Endothelial cell of umbilical vein (primary cell): ENCODE measurements at regions not wholly inside any gene's neighbourhood (a gene's known extent, or its start where the extent isn't known, plus 50 kb on each side); places are given as distances from the start of the nearest gene placed in this dataset.

Experiments
- BruUV-seq: library from RNA; stranded (reverse); fragments of 400-500 nt; replicated peaks from 2 replicates; lab custom pipeline; 2021; lab: Mats Ljungman, UMichigan
- CTCF ChIA-PET: fragments of 300-600, 350-600 bp; sonication (Branson Sonifier 250); formaldehyde crosslinking; loops from one replicate; lab custom pipeline; 2021; ENCODE audit warnings: antibody characterized with exemption, inconsistent platforms; lab: Charles Lee
- POLR2A ChIA-PET: fragments of 300-600, 350-600 bp; sonication (Branson Sonifier 250); formaldehyde crosslinking; loops from one replicate; lab custom pipeline; 2021; ENCODE audit warnings: antibody characterized with exemption, inconsistent platforms; lab: Charles Lee
- DNase-seq: peaks from one replicate; pipeline ENCODE4 v3.0.0-alpha.2; 2011; ENCODE audit warnings: low read depth, low spot score
- FAIRE-seq: peaks from 2 replicates; lab custom pipeline; 2011; peaks lifted over from hg19 to GRCh38; lab: Jason Lieb, UNC
- H2AFZ ChIP-seq: 2 replicates; pipeline ENCODE4 v1.6.0; 2012; ENCODE audit warnings: low read depth, low read length, control low read depth, inconsistent platforms
- H3K27ac ChIP-seq: 2 replicates; pipeline ENCODE4 v1.5.1; 2011; ENCODE audit warnings: low read depth, mild to moderate bottlenecking, control low read depth, low read length, moderate library complexity; ENCODE audit not compliant: insufficient read depth
- H3K27me3 ChIP-seq, 2 experiments: 2 replicates each; pipeline versions ENCODE4 v1.6.0 to v1.6.1; 2011; ENCODE audit warnings: low read length in 2 of 2, mixed read lengths in 1 of 2; ENCODE audit not compliant: control insufficient read depth in 2 of 2, insufficient read depth in 2 of 2
- H3K36me3 ChIP-seq, 2 experiments: 2 replicates in 1 of 2; 3 replicates in 1 of 2; pipeline ENCODE4 v1.5.1; 2011; ENCODE audit warnings: low read length in 2 of 2, mild to moderate bottlenecking in 1 of 2, moderate library complexity in 1 of 2; ENCODE audit not compliant: control insufficient read depth in 2 of 2, insufficient read depth in 2 of 2; ENCODE audit errors: extremely low read depth in 1 of 2
- H3K4me1 ChIP-seq: 3 replicates; pipeline ENCODE4 v1.5.1; 2011; ENCODE audit warnings: mild to moderate bottlenecking, low read length; ENCODE audit not compliant: control insufficient read depth, insufficient read depth; ENCODE audit errors: extremely low read depth
- H3K4me2 ChIP-seq: 2 replicates; pipeline ENCODE4 v1.6.1; 2011; ENCODE audit warnings: low read length, control low read depth, mixed read lengths; ENCODE audit not compliant: insufficient read depth
- H3K4me3 ChIP-seq, 3 experiments: fragments of 200-600 bp in 1 of 3; sonication (generic), shearing (Covaris generic) in 1 of 3; replicated peaks in 1 of 3; 2 replicates each; pipeline ENCODE4 v1.5.1; 2011 to 2016; ENCODE audit warnings: control low read depth in 3 of 3, low read length in 3 of 3, mild to moderate bottlenecking in 2 of 3, inconsistent platforms in 1 of 3, low read depth in 1 of 3, moderate library complexity in 1 of 3; ENCODE audit not compliant: insufficient read depth in 1 of 3
- H3K79me2 ChIP-seq: 2 replicates; pipeline ENCODE4 v1.6.0; 2012; ENCODE audit warnings: low read length, inconsistent platforms; ENCODE audit not compliant: control insufficient read depth, insufficient read depth
- H3K9ac ChIP-seq: replicated peaks from 2 replicates; pipeline ENCODE3; 2011; ENCODE audit warnings: low read length, control low read depth; ENCODE audit not compliant: insufficient read depth; ENCODE audit errors: extremely low read depth
- H3K9me1 ChIP-seq: replicated peaks from 3 replicates; pipeline ENCODE4 v1.6.0; 2011; ENCODE audit warnings: mild to moderate bottlenecking, low read length; ENCODE audit not compliant: control insufficient read depth, insufficient read depth; ENCODE audit errors: extremely low read depth
- H3K9me3 ChIP-seq: replicated peaks from 2 replicates; pipeline ENCODE4 v1.5.1; 2012; ENCODE audit warnings: low read length, inconsistent platforms; ENCODE audit not compliant: control insufficient read depth, insufficient read depth
- H4K20me1 ChIP-seq: replicated peaks from 2 replicates; pipeline ENCODE3; 2011; ENCODE audit warnings: mild to moderate bottlenecking, low read length; ENCODE audit not compliant: control insufficient read depth, insufficient read depth; ENCODE audit errors: extremely low read depth
- FOS ChIP-seq: IDR thresholded peaks from 2 replicates; pipeline ENCODE4 v1.6.1; 2011; ENCODE audit warnings: mild to moderate bottlenecking, low read length, moderate library complexity, borderline replicate concordance; ENCODE audit not compliant: insufficient read depth
- GATA2 ChIP-seq: IDR thresholded peaks from 2 replicates; pipeline ENCODE4 v1.7.0; 2011; ENCODE audit warnings: low read depth, mild to moderate bottlenecking, moderate library complexity, mixed read lengths, low read length; ENCODE audit not compliant: insufficient read length, insufficient read depth
- JUN ChIP-seq: IDR thresholded peaks from 2 replicates; pipeline ENCODE4 v1.6.1; 2011; ENCODE audit warnings: borderline replicate concordance, low read depth; ENCODE audit not compliant: insufficient read length, insufficient read depth
- MAX ChIP-seq: IDR thresholded peaks from 2 replicates; pipeline ENCODE4 v1.6.1; 2011; ENCODE audit not compliant: insufficient read depth, insufficient read length
- POLR2A ChIP-seq: IDR thresholded peaks from 2 replicates; pipeline ENCODE4 v1.6.1; 2012; ENCODE audit warnings: low read depth, mild to moderate bottlenecking, control low read depth, low read length
- POLR2AphosphoS5 ChIP-seq: IDR thresholded peaks from 2 replicates; pipeline ENCODE4 v1.6.1; 2012; ENCODE audit warnings: low read depth, mild to moderate bottlenecking, control low read depth, low read length, moderate library complexity; ENCODE audit not compliant: insufficient read depth
- dilution Hi-C: fragments of 300-500 bp; cut with MboI; formaldehyde crosslinking; loops from one replicate; pipeline ENCODE4 v1.15.0; 2019; ENCODE audit warnings: low sequenced_read_pairs; ENCODE audit not compliant: extremely low pct_ligation_motif_present
- intact Hi-C: fragments of 100-400 bp; cut with micrococcal nuclease; formaldehyde crosslinking; loops from one replicate; pipeline ENCODE4 v1.10.0; 2022

- no peak overlapping the region for H3K4me2 ChIP-seq
- TF ChIP-seq MAX (no peak), FOS (no peak), POLR2AphosphoS5 (no peak), POLR2A (no peak), GATA2 (no peak), JUN (no peak)
- BruUV-seq = no TSS peak
- H3K4me1 ChIP-seq = no peaks in the 10 kb centered on the region
- dilution Hi-C loops (no loop called here), intact Hi-C loops (no loop called here)
- no peak overlapping the region for H3K9ac ChIP-seq
- no peak overlapping the region for H3K4me3 ChIP-seq
- H3K79me2 ChIP-seq = no peaks in the 10 kb centered on the region
- no peaks in the 10 kb centered on the region for H3K9me1 ChIP-seq
- FAIRE-seq = no peak
- H3K36me3 ChIP-seq = no peaks in the 10 kb centered on the region
- no peak for DNase-seq
- POLR2A ChIA-PET = no interaction called here
- no peaks in the 10 kb centered on the region for H3K27me3 ChIP-seq
- no peaks in the 10 kb centered on the region for H3K9me3 ChIP-seq
- no peak overlapping the region for H3K27ac ChIP-seq
- CTCF ChIA-PET = interaction anchor here (1.0 to 5.7 kb wide), 2 partner anchors 254 to 540 kb away, joined by 4 to 110 read pairs; no protein-coding TSS in a partner anchor
- no peak overlapping the region for H2AFZ ChIP-seq
- no peaks in the 10 kb centered on the region for H4K20me1 ChIP-seq
Measured at GRCh38 chr1:61591351-61591750, 133.6 kb downstream of the TM2D1 start.
